ENCODE measurements at regions not wholly inside any gene's neighbourhood (a gene's known extent, or its start where the extent isn't known, plus 50 kb on each side); places are given as distances from the start of the nearest gene placed in this dataset.

GRCh38 chr20:57066126-57066900, 200.1 kb downstream of the BMP7 start:
- TF ChIP-seq SIN3A (IDR thresholded peaks at IDR 0.05; ENCODE audit: borderline replicate concordance, insufficient read depth, low read depth, low read length) (no peak), TCF7L2 (IDR thresholded peaks at IDR 0.05; ENCODE audit: low read depth, low read length) (no peak), POLR2AphosphoS5 (IDR thresholded peaks at IDR 0.05; ENCODE audit: low read depth, low read length) (no peak)
- TF ChIP-seq, protein P1, sequence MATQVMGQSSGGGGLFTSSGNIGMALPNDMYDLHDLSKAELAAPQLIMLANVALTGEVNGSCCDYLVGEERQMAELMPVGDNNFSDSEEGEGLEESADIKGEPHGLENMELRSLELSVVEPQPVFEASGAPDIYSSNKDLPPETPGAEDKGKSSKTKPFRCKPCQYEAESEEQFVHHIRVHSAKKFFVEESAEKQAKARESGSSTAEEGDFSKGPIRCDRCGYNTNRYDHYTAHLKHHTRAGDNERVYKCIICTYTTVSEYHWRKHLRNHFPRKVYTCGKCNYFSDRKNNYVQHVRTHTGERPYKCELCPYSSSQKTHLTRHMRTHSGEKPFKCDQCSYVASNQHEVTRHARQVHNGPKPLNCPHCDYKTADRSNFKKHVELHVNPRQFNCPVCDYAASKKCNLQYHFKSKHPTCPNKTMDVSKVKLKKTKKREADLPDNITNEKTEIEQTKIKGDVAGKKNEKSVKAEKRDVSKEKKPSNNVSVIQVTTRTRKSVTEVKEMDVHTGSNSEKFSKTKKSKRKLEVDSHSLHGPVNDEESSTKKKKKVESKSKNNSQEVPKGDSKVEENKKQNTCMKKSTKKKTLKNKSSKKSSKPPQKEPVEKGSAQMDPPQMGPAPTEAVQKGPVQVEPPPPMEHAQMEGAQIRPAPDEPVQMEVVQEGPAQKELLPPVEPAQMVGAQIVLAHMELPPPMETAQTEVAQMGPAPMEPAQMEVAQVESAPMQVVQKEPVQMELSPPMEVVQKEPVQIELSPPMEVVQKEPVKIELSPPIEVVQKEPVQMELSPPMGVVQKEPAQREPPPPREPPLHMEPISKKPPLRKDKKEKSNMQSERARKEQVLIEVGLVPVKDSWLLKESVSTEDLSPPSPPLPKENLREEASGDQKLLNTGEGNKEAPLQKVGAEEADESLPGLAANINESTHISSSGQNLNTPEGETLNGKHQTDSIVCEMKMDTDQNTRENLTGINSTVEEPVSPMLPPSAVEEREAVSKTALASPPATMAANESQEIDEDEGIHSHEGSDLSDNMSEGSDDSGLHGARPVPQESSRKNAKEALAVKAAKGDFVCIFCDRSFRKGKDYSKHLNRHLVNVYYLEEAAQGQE (IDR thresholded peaks at IDR 0.05; ENCODE audit: insufficient read depth in 1 of 2, low read depth in 2 of 2, low read length in 1 of 2): no peak
- TF ChIP-seq, protein P2, sequence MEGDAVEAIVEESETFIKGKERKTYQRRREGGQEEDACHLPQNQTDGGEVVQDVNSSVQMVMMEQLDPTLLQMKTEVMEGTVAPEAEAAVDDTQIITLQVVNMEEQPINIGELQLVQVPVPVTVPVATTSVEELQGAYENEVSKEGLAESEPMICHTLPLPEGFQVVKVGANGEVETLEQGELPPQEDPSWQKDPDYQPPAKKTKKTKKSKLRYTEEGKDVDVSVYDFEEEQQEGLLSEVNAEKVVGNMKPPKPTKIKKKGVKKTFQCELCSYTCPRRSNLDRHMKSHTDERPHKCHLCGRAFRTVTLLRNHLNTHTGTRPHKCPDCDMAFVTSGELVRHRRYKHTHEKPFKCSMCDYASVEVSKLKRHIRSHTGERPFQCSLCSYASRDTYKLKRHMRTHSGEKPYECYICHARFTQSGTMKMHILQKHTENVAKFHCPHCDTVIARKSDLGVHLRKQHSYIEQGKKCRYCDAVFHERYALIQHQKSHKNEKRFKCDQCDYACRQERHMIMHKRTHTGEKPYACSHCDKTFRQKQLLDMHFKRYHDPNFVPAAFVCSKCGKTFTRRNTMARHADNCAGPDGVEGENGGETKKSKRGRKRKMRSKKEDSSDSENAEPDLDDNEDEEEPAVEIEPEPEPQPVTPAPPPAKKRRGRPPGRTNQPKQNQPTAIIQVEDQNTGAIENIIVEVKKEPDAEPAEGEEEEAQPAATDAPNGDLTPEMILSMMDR (IDR thresholded peaks at IDR 0.05): no peak
- in situ Hi-C loops (cut with HindIII; ENCODE audit: low pct_unique_long_range_greater_than_20kb, low sequenced_read_pairs): no loop called here
- H3K27me3 ChIP-seq (ENCODE audit: control insufficient read depth, insufficient read depth, low read length): peaks cover 31% of the 10 kb centered on the region
- BruUV-seq (replicated peaks): no TSS peak
- H3K9me3 ChIP-seq (ENCODE audit: control insufficient read depth, insufficient read depth, low read depth, low read length): no peaks in the 10 kb centered on the region
- POLR2A ChIA-PET: no interaction called here
- ATAC-seq: no peak
- H3K4me1 ChIP-seq (ENCODE audit: control insufficient read depth, insufficient read depth, low read length): no peaks in the 10 kb centered on the region
- intact Hi-C loops (cut with micrococcal nuclease; ENCODE audit: unreplicated experiment): no loop called here
- H3K36me3 ChIP-seq (ENCODE audit: control insufficient read depth, insufficient read depth, low read length): no peaks in the 10 kb centered on the region
- CTCF ChIA-PET: no interaction called here
- no peak overlapping the region for H3K27ac ChIP-seq (ENCODE audit: low read length)
- H3K4me3 ChIP-seq (ENCODE audit: low read depth in 2 of 2, low read length in 2 of 2): no peak overlapping the region
- DNase-seq (ENCODE audit: low read depth, low spot score): no peak

DNA sequence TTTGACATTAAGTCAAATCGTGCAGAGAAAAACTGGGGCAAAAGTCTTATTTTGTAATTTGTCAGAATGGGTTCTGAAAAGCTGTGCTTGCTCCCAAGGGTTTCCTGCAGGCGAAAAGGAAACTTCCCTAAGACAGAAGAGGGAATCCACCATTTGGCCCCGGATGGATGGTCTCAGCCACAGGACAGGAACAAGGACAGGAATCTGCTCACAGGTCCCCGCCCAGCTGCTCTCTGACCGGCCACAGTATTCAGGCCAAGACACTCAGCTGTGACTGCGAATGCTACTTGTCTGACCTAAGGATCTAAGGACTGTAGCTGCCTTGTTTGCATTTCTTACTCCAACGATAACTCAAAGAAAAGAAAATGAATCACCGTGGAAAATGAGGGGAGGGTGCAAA, 197.0 kb downstream of the BMP7 start:
- in situ Hi-C loops (cut with HindIII; ENCODE audit: low pct_unique_long_range_greater_than_20kb, low sequenced_read_pairs): no loop called here
- H3K27ac ChIP-seq (ENCODE audit: low read length): no peak overlapping the region
- peaks cover 24% of the 10 kb centered on the region for H3K27me3 ChIP-seq (ENCODE audit: control insufficient read depth, insufficient read depth, low read length)
- H3K4me3 ChIP-seq (ENCODE audit: low read depth in 2 of 2, low read length in 2 of 2): no peak overlapping the region
- ChIA-PET CTCF (no interaction called here), POLR2A (no interaction called here)
- no peak for DNase-seq (ENCODE audit: low read depth, low spot score)
- ATAC-seq: no peak
- no TSS peak for BruUV-seq (replicated peaks)
- intact Hi-C loops (cut with micrococcal nuclease; ENCODE audit: unreplicated experiment): no loop called here
- no peaks in the 10 kb centered on the region for H3K36me3 ChIP-seq (ENCODE audit: control insufficient read depth, insufficient read depth, low read length)
- no peaks in the 10 kb centered on the region for H3K4me1 ChIP-seq (ENCODE audit: control insufficient read depth, insufficient read depth, low read length)
- TF ChIP-seq, protein P2 (IDR thresholded peaks at IDR 0.05): no peak
- TF ChIP-seq, protein P1 (IDR thresholded peaks at IDR 0.05; ENCODE audit: insufficient read depth in 1 of 2, low read depth in 2 of 2, low read length in 1 of 2): no peak
- no peak for TF ChIP-seq POLR2AphosphoS5 (IDR thresholded peaks at IDR 0.05; ENCODE audit: low read depth, low read length)
- TF ChIP-seq TCF7L2 (IDR thresholded peaks at IDR 0.05; ENCODE audit: low read depth, low read length): no peak
- no peak for TF ChIP-seq SIN3A (IDR thresholded peaks at IDR 0.05; ENCODE audit: borderline replicate concordance, insufficient read depth, low read depth, low read length)
- no peaks in the 10 kb centered on the region for H3K9me3 ChIP-seq (ENCODE audit: control insufficient read depth, insufficient read depth, low read depth, low read length)
